Gastrocnemius medialis (tissue), 4 donors: ENCODE measurements at regions not wholly inside any gene's neighbourhood (a gene's known extent, or its start where the extent isn't known, plus 50 kb on each side); places are given as distances from the start of the nearest gene placed in this dataset.

Experiments used
- ATAC-seq, 2 donors: fragments of 150-250 bp; one replicate each; pipeline ENCODE4 v1.9.1; 2016
- DNase-seq, 2 donors: peaks; one replicate each; pipeline ENCODE4 v3.0.0-alpha.2; 2019
- H3K27ac ChIP-seq, 4 donors: fragments of 200-600 bp; sonication (generic); 1 replicate in 1 of 4; 2 replicates in 3 of 4; pipeline ENCODE4 v1.5.1; 2016 to 2018; ENCODE audit warnings: mild to moderate bottlenecking in 2 of 4, moderate library complexity in 1 of 4
- H3K27me3 ChIP-seq, 3 donors: fragments of 200-600 bp; sonication (generic) in 2 of 3; 1 replicate in 1 of 3; 2 replicates in 2 of 3; pipeline versions ENCODE4 v1.5.1 to v1.6.0; 2016 to 2019; ENCODE audit warnings: mild to moderate bottlenecking in 1 of 3, moderate library complexity in 1 of 3
- H3K36me3 ChIP-seq, 2 donors: fragments of 200-600 bp; sonication (generic) in 1 of 2; one replicate each; pipeline ENCODE4 v1.5.1; 2017 to 2018
- H3K4me1 ChIP-seq, 2 donors: fragments of 200-600 bp; sonication (generic) in 1 of 2; one replicate each; pipeline ENCODE4 v1.5.1; 2016 to 2017; ENCODE audit warnings: mild to moderate bottlenecking in 2 of 2
- H3K4me3 ChIP-seq, 4 donors: fragments of 200-600 bp; sonication (generic) in 3 of 4; 1 replicate in 1 of 4; 2 replicates in 3 of 4; pipeline ENCODE4 v1.5.1; 2016 to 2019; ENCODE audit warnings: mild to moderate bottlenecking in 2 of 4
- H3K9me3 ChIP-seq, 3 donors: fragments of 200-600 bp; sonication (generic) in 2 of 3; 1 replicate in 1 of 3; 2 replicates in 2 of 3; pipeline ENCODE4 v1.5.1; 2016 to 2019
- POLR2A ChIP-seq, 2 donors: fragments of 450-650 bp; IDR thresholded peaks; one replicate each; pipeline ENCODE4 v1.6.1; 2017; ENCODE audit warnings: antibody characterized with exemption in 2 of 2, mild to moderate bottlenecking in 2 of 2, moderate library complexity in 2 of 2
- in situ Hi-C, 4 donors: fragments of 200-750 bp; cut with MboI; loops; one replicate each; pipeline versions ENCODE4 v1.15.0 to v1.8.0; 2017; ENCODE audit warnings: low sequenced_read_pairs in 4 of 4
- intact Hi-C: fragments of 100-400 bp; cut with DNase I; formaldehyde crosslinking; loops from one replicate; pipeline ENCODE4 v1.15.1; 2023; ENCODE audit warnings: low total_unique reads
- TF ChIP-seq, protein P1 (sequence below), 5 experiments: fragments of 450-650 bp in 3 of 5; fragments of 200-600 bp in 2 of 5; sonication (generic) in 2 of 5; IDR thresholded peaks in 4 of 5; conservative IDR thresholded peaks in 1 of 5; 1 replicate in 4 of 5; 2 replicates in 1 of 5; pipeline ENCODE4 v1.5.1; 2016 to 2019; ENCODE audit warnings: antibody characterized with exemption in 5 of 5, mild to moderate bottlenecking in 3 of 5, moderate library complexity in 3 of 5

DNA sequence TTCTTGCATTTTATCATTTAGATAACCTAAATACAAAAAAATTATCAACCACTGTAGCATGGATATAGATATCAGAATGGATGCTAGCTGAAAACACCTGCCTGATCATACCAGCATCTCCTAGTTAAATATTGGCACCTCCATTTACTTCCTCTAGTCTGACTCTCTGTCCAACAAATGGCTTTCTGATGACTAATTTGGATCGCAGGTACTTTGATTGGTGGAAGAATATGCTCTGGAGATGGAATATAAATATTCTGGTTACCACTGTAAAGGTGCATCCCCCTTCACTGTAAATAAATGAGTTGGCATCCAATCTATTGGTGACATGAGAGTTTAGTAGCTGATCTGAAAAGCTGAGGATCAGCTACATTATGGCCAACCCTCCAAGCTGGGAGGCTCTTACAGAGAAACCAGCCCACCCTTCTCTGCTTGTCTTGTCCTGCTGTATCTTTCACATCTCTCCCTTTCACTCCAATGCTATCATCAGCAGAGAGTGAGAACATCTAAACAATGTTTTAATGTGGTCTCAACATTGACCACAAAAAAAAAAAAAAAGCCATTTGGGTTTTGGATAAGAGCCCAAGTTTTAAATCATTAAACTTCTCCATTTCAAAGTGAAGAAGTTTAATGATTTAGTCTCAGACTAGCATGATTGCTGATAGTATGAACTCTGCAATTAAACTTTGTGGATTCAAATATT is 90.5 kb downstream of the PMAIP1 start:
- in situ Hi-C loops (loop anchor here in 3 of 4 donors (10.0 to 25.0 kb wide), 3 partner anchors 547 to 572 kb away; no protein-coding TSS in a partner anchor), intact Hi-C loops (no loop called here)
- TF ChIP-seq, protein P1, sequence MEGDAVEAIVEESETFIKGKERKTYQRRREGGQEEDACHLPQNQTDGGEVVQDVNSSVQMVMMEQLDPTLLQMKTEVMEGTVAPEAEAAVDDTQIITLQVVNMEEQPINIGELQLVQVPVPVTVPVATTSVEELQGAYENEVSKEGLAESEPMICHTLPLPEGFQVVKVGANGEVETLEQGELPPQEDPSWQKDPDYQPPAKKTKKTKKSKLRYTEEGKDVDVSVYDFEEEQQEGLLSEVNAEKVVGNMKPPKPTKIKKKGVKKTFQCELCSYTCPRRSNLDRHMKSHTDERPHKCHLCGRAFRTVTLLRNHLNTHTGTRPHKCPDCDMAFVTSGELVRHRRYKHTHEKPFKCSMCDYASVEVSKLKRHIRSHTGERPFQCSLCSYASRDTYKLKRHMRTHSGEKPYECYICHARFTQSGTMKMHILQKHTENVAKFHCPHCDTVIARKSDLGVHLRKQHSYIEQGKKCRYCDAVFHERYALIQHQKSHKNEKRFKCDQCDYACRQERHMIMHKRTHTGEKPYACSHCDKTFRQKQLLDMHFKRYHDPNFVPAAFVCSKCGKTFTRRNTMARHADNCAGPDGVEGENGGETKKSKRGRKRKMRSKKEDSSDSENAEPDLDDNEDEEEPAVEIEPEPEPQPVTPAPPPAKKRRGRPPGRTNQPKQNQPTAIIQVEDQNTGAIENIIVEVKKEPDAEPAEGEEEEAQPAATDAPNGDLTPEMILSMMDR (IDR thresholded peaks at IDR 0.05 in 4 of 5, conservative IDR thresholded peaks at IDR 0.05 in 1 of 5) = no peak
- TF ChIP-seq POLR2A (IDR thresholded peaks at IDR 0.05) = no peak
- H3K4me3 ChIP-seq = no peak overlapping the region
- H3K36me3 ChIP-seq = no peaks in the 10 kb centered on the region
- no peaks in the 10 kb centered on the region for H3K4me1 ChIP-seq
- H3K27me3 ChIP-seq = no peaks in the 10 kb centered on the region
- no peak overlapping the region for H3K27ac ChIP-seq
- no peaks in the 10 kb centered on the region for H3K9me3 ChIP-seq
- DNase-seq (no peak), ATAC-seq (no peak)

DNA sequence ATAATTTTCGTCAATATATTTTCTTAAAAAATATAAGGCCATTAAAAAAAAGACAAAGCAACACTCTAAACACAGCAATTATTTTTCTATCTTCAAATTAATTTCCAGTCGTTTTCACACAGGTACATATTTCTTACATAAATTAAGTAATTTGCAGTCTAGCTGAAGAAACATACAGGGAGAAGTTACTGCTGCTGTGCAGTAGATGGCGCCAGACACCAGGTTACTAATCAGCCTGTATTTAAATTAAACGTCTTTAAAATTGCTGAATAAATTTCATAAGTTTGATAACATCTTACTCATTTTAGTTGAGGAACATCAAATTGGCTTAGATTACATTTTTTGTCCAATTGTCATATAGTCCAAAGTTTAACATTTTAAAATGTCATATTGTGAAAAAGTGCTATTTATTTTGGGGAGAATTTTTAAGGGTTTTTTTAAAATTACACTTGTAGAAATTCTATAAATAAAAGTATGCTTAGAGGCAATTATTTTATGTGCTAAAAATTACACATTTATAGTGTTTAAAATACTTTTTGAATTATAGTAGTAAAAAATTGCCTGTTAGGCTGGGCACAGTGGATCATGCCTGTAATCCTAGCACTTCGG is 88.4 kb downstream of the PMAIP1 start:
- H3K9me3 ChIP-seq = no peaks in the 10 kb centered on the region
- H3K36me3 ChIP-seq = no peaks in the 10 kb centered on the region
- in situ Hi-C loops (loop anchor here in 2 of 4 donors (25.0 kb wide), 2 partner anchors 549 to 574 kb away; no protein-coding TSS in a partner anchor), intact Hi-C loops (loop anchor here (5.0 kb wide), 1 partner anchor 1514 kb away; no protein-coding TSS in a partner anchor)
- H3K4me3 ChIP-seq = no peak overlapping the region
- no peaks in the 10 kb centered on the region for H3K4me1 ChIP-seq
- H3K27me3 ChIP-seq = no peaks in the 10 kb centered on the region
- H3K27ac ChIP-seq = no peak overlapping the region
- ATAC-seq = no peak
- TF ChIP-seq, protein P1 (IDR thresholded peaks at IDR 0.05 in 4 of 5, conservative IDR thresholded peaks at IDR 0.05 in 1 of 5) = peak; percentile 38 to 81 (median 65)
- TF ChIP-seq POLR2A (IDR thresholded peaks at IDR 0.05) = no peak
- no peak for DNase-seq

DNA sequence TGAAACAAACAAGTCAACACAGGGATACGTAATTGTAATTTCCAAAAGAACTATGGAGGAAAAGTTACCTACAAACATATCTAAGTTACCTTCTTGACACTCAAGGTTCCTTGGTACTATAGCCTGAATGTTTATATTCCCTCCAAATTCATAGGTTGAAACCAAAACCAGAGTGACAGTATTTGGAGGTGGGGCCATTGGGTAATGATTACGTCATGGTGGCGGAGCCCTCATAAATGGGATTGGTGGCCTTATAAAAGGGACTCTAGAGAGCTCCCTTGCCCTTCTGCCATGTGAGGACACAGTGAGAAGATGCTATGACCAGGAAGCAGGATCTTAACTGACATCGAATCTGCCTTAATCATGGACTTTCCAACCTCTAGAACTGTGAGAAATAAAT is 87.3 kb downstream of the PMAIP1 start:
- no peaks in the 10 kb centered on the region for H3K9me3 ChIP-seq
- H3K4me1 ChIP-seq = no peaks in the 10 kb centered on the region
- no peak overlapping the region for H3K27ac ChIP-seq
- no peak overlapping the region for H3K4me3 ChIP-seq
- ATAC-seq (no peak), DNase-seq (no peak)
- no peaks in the 10 kb centered on the region for H3K36me3 ChIP-seq
- intact Hi-C loops = loop anchor here (5.0 kb wide), 1 partner anchor 1515 kb away; no protein-coding TSS in a partner anchor
- H3K27me3 ChIP-seq = no peaks in the 10 kb centered on the region
- in situ Hi-C loops = loop anchor here in 2 of 4 donors (25.0 kb wide), 2 partner anchors 550 to 575 kb away; no protein-coding TSS in a partner anchor
- TF ChIP-seq, protein P1 (IDR thresholded peaks at IDR 0.05 in 4 of 5, conservative IDR thresholded peaks at IDR 0.05 in 1 of 5) = no peak
- TF ChIP-seq POLR2A (IDR thresholded peaks at IDR 0.05) = no peak

DNA sequence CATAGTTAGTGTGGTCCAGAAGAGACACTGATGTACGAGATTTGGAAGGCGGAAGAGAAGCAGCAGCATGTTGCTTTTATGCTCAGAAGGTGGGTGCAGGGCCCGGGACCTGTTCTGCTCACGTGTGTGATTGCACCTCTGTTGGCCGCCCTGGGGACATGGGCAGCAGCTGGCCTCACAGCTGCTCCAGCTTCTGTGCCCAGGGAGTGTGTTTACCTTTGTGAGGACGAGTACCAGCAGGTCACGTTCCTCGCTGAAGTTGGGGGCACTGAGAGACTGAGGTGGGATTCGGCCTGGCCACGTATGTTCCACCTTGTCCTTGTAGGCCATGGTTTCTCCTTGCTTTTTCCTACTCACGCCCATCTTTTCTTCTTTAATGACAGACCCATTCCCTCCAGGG is 86.3 kb downstream of the PMAIP1 start:
- no peak for ATAC-seq
- intact Hi-C loops (loop anchor here (5.0 kb wide), 1 partner anchor 1516 kb away; no protein-coding TSS in a partner anchor), in situ Hi-C loops (loop anchor here in 2 of 4 donors (25.0 kb wide), 2 partner anchors 551 to 576 kb away; no protein-coding TSS in a partner anchor)
- Histone ChIP-seq H3K9me3 (no peaks in the 10 kb centered on the region), H3K4me3 (no peak overlapping the region), H3K4me1 (no peaks in the 10 kb centered on the region), H3K36me3 (no peaks in the 10 kb centered on the region), H3K27me3 (no peaks in the 10 kb centered on the region), H3K27ac (no peak overlapping the region)
- TF ChIP-seq POLR2A (IDR thresholded peaks at IDR 0.05) = no peak
- DNase-seq = no peak

DNA sequence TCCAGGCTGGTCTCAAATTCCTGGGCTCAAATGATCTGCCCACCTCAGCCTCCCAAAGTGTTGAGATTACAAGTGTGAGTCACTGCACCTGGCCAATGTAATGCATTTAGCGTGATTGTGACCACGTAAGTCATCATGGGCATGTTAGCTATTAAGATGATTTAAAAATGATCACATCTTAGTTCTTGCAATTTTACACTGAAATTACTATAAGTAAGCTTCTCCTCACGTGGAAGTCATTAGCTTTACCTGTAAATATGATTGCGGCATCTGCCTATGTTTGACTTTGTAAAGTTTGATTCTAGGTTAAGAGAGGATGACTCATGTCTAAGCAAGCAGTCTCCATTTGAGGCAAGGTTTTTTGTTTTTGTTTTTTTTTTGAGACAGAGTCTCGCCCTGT is 85.5 kb downstream of the PMAIP1 start:
- in situ Hi-C loops (loop anchor here in 2 of 4 donors (25.0 kb wide), 2 partner anchors 552 to 577 kb away; no protein-coding TSS in a partner anchor), intact Hi-C loops (loop anchor here (5.0 kb wide), 1 partner anchor 1517 kb away; no protein-coding TSS in a partner anchor)
- Histone ChIP-seq H3K27ac (no peak overlapping the region), H3K9me3 (no peaks in the 10 kb centered on the region), H3K4me3 (no peak overlapping the region), H3K27me3 (no peaks in the 10 kb centered on the region), H3K4me1 (no peaks in the 10 kb centered on the region), H3K36me3 (no peaks in the 10 kb centered on the region)
- no peak for ATAC-seq
- TF ChIP-seq, protein P1 (IDR thresholded peaks at IDR 0.05 in 4 of 5, conservative IDR thresholded peaks at IDR 0.05 in 1 of 5) = no peak
- TF ChIP-seq POLR2A (IDR thresholded peaks at IDR 0.05) = no peak
- no peak for DNase-seq
